ENCODE measurements at regions not wholly inside any gene's neighbourhood (a gene's known extent, or its start where the extent isn't known, plus 50 kb on each side); places are given as distances from the start of the nearest gene placed in this dataset.
"Not testable (repeated sequence)": the region's sequence is repeated elsewhere in the genome, so short reads cannot be mapped to it uniquely, and the experiment has no call there.

DNA sequence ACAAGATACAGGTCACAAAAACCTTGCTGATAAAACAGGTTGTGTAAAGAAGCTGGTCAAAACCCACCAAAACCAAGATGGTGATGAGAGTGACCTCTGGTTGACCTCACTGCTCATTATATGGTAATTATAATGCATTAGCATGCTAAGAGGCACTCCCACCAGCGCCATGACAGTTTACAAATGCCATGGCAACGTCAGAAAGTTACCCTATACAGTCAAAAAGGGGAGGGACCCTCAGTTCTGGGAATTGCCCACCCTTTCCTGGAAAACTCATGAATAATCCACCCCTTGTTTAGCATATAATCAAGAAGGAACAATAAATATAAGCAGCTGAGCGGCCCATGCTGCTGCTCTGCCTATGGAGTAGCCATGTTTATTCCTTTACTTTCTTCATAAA is 434.1 kb downstream of the ZNF536 start:
- Histone ChIP-seq H3K9ac (ENCODE audit: low read depth in 1 of 2, low read length in 2 of 2) (no peak overlapping the region), H3K4me3 (ENCODE audit: low read depth in 1 of 2, low read length in 2 of 2) (no peak overlapping the region), H3K36me3 (ENCODE audit: control insufficient read depth in 1 of 2, insufficient read depth in 2 of 2, low read length in 2 of 2) (no peaks in the 10 kb centered on the region), H3K27ac (ENCODE audit: low read depth, low read length) (no peak overlapping the region), H3K27me3 (ENCODE audit: control insufficient read depth in 1 of 2, insufficient read depth in 2 of 2, low read length in 2 of 2) (no peaks in the 10 kb centered on the region), H3K4me1 (ENCODE audit: control insufficient read depth in 1 of 2, insufficient read depth in 2 of 2, low read length in 2 of 2) (no peaks in the 10 kb centered on the region), H3K9me3 (ENCODE audit: control insufficient read depth in 1 of 2, low read length in 2 of 2) (no peaks in the 10 kb centered on the region)

DNA sequence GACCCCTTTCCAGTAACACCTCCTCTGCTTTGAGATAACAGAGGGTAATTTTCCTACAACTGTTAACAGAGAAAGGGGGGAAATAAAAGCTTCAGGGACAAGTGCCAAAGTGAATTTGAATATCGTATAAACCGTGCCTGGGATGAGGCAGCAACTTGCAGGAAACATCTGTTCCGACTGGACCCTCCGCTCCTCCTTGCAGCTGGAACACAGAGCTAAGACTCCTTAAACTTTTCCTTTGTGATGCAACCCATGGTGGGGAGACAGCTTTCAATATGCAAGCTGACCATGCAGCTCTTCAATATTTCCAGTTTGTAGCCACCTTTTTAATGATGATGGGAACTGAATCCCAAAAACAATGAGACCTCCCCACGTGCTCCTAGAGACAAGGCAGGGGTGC is 432.6 kb downstream of the ZNF536 start:
- Histone ChIP-seq H3K27me3 (ENCODE audit: control insufficient read depth in 1 of 2, insufficient read depth in 2 of 2, low read length in 2 of 2) (peaks cover 0 to 3% of the 10 kb centered on the region in 2 donors), H3K4me3 (ENCODE audit: low read depth in 1 of 2, low read length in 2 of 2) (no peak overlapping the region), H3K36me3 (ENCODE audit: control insufficient read depth in 1 of 2, insufficient read depth in 2 of 2, low read length in 2 of 2) (no peaks in the 10 kb centered on the region), H3K9me3 (ENCODE audit: control insufficient read depth in 1 of 2, low read length in 2 of 2) (no peaks in the 10 kb centered on the region), H3K27ac (ENCODE audit: low read depth, low read length) (no peak overlapping the region), H3K9ac (ENCODE audit: low read depth in 1 of 2, low read length in 2 of 2) (no peak overlapping the region), H3K4me1 (ENCODE audit: control insufficient read depth in 1 of 2, insufficient read depth in 2 of 2, low read length in 2 of 2) (no peaks in the 10 kb centered on the region)

DNA sequence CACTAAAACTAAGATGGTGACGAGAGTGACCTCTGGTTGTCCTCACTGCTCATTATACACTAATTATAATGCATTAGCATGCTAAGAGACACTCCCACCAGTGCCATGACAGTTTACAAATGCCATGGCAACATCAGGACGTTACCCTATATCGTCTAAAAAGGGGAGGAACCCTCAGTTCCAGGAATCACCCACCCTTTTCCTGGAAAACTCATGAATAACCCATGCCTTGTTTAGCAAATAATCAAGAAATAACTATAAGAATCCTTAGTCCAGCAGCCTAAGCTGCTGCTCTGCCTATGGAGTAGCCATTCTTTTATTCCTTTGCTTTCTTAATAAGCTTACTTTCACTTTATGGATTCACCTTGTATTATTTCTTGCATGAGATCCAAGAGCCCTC is 432.1 kb downstream of the ZNF536 start:
- not testable (repeated sequence) for H3K9me3 ChIP-seq (ENCODE audit: control insufficient read depth in 1 of 2, low read length in 2 of 2); H3K4me3 ChIP-seq (ENCODE audit: low read depth in 1 of 2, low read length in 2 of 2); H3K9ac ChIP-seq (ENCODE audit: low read depth in 1 of 2, low read length in 2 of 2); H3K4me1 ChIP-seq (ENCODE audit: control insufficient read depth in 1 of 2, insufficient read depth in 2 of 2, low read length in 2 of 2); H3K27me3 ChIP-seq (ENCODE audit: control insufficient read depth in 1 of 2, insufficient read depth in 2 of 2, low read length in 2 of 2); H3K27ac ChIP-seq (ENCODE audit: low read depth, low read length); H3K36me3 ChIP-seq (ENCODE audit: control insufficient read depth in 1 of 2, insufficient read depth in 2 of 2, low read length in 2 of 2)

DNA sequence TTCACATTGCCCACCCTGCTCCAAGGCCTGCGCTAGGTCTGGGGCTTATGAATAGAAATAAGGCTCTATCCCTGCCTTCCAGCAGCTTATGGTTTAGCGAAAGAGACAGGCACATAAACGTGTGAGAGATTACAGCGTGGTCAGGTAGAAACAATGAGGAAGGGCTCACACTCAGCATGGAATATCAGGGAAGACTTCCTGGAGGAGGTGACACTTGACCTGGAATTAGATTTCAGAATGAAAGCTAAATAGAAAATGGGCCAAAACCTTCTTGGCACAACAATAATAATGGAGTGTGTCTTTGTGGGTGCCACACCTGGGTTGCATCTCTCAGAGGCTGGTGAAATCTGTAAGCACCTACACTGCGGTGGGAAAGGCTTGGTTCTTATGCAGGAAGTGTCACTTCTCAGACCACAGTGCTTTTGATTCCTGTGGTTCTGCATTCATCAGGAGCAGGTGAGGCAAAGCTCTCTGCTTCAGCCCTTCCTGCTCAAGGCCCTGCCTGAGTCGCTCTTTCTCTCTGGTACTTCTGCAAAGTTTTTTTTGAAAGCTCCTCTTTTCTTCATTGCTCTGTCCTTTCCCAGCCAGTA is 430.3 kb downstream of the ZNF536 start:
- no peaks in the 10 kb centered on the region for H3K4me1 ChIP-seq (ENCODE audit: control insufficient read depth in 1 of 2, insufficient read depth in 2 of 2, low read length in 2 of 2)
- no peaks in the 10 kb centered on the region for H3K9me3 ChIP-seq (ENCODE audit: control insufficient read depth in 1 of 2, low read length in 2 of 2)
- no peak overlapping the region for H3K27ac ChIP-seq (ENCODE audit: low read depth, low read length)
- peaks cover 0 to 6% of the 10 kb centered on the region in 2 donors for H3K27me3 ChIP-seq (ENCODE audit: control insufficient read depth in 1 of 2, insufficient read depth in 2 of 2, low read length in 2 of 2)
- no peak overlapping the region for H3K9ac ChIP-seq (ENCODE audit: low read depth in 1 of 2, low read length in 2 of 2)
- H3K36me3 ChIP-seq (ENCODE audit: control insufficient read depth in 1 of 2, insufficient read depth in 2 of 2, low read length in 2 of 2) = no peaks in the 10 kb centered on the region
- no peak overlapping the region for H3K4me3 ChIP-seq (ENCODE audit: low read depth in 1 of 2, low read length in 2 of 2)

DNA sequence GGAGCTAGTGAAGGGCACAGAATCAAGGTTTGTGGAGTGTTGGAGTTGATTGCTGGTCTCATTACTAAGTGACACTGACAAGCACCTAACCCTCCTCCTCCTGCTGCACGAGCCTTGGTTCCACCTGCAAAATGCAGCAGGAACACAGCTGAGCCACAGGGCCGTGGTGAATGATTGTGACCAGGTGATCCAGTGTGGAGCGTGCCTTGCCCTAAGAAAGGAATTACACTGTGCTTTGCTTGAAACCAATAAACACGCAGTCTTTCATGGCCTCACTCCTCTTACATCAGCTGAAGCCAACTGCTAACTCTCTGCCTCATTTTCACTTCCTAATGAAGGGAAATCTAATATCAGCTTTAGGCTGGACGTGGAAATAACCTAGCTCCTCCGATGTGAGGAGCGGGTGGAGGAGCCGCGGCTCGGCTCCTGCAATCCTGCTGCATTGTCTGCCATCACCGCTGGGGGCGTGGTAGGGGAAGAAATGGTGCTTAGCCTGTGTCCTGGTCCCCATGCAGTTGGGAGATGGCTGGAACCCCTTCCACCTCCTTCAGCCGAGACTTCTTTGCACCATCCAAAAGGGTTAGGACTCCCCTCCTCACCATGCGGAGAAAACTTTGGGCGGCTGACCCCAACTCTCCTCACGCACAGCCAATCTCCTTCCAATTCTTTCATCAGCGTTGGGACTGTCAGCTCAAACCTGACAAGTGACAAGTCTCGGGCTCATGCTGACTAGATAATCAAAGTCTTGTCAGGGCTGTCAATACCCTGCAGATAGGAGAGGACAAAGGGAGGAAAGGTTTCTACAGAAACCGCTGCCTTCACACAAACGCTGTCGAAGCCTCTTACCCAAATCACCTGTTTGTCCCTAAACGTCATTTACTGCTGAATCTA is 427.9 kb downstream of the ZNF536 start:
- H3K36me3 ChIP-seq (ENCODE audit: control insufficient read depth in 1 of 2, insufficient read depth in 2 of 2, low read length in 2 of 2) = no peaks in the 10 kb centered on the region
- peaks cover 0 to 6% of the 10 kb centered on the region in 2 donors for H3K27me3 ChIP-seq (ENCODE audit: control insufficient read depth in 1 of 2, insufficient read depth in 2 of 2, low read length in 2 of 2)
- H3K9ac ChIP-seq (ENCODE audit: low read depth in 1 of 2, low read length in 2 of 2) = no peak overlapping the region

DNA sequence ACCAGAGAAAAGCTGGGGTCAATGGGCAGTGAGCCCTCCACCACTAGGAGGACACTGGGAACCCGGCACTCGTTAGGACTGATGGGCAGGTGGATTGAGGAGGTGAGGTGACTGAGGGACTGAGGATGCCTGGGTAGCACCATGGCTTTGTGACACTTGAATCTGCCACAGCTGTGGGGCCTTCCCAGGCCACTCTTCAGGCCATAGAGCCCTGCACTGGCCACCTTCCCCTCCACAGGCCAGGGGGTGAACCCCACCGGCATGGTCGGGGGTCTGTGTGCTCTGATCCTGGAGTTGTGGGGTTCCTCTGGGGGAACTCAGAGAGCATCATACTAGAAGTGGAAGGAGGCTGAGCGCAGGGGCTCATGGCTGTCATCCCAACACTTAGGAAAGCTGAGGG is 423.5 kb downstream of the ZNF536 start:
- H3K9me3 ChIP-seq (ENCODE audit: control insufficient read depth in 1 of 2, low read length in 2 of 2) = no peaks in the 10 kb centered on the region
- H3K27ac ChIP-seq (ENCODE audit: low read depth, low read length) = no peak overlapping the region
- H3K36me3 ChIP-seq (ENCODE audit: control insufficient read depth in 1 of 2, insufficient read depth in 2 of 2, low read length in 2 of 2) = no peaks in the 10 kb centered on the region
- H3K27me3 ChIP-seq (ENCODE audit: control insufficient read depth in 1 of 2, insufficient read depth in 2 of 2, low read length in 2 of 2) = peaks cover 2 to 6% of the 10 kb centered on the region in 2 donors
- no peak overlapping the region for H3K9ac ChIP-seq (ENCODE audit: low read depth in 1 of 2, low read length in 2 of 2)
- no peak overlapping the region for H3K4me3 ChIP-seq (ENCODE audit: low read depth in 1 of 2, low read length in 2 of 2)
- no peaks in the 10 kb centered on the region for H3K4me1 ChIP-seq (ENCODE audit: control insufficient read depth in 1 of 2, insufficient read depth in 2 of 2, low read length in 2 of 2)

More for the DNA sequence above, 427.9 kb downstream of the ZNF536 start:
- Histone ChIP-seq H3K27ac (ENCODE audit: low read depth, low read length) (no peak overlapping the region), H3K9me3 (ENCODE audit: control insufficient read depth in 1 of 2, low read length in 2 of 2) (no peaks in the 10 kb centered on the region), H3K4me3 (ENCODE audit: low read depth in 1 of 2, low read length in 2 of 2) (no peak overlapping the region), H3K4me1 (ENCODE audit: control insufficient read depth in 1 of 2, insufficient read depth in 2 of 2, low read length in 2 of 2) (no peaks in the 10 kb centered on the region)

DNA sequence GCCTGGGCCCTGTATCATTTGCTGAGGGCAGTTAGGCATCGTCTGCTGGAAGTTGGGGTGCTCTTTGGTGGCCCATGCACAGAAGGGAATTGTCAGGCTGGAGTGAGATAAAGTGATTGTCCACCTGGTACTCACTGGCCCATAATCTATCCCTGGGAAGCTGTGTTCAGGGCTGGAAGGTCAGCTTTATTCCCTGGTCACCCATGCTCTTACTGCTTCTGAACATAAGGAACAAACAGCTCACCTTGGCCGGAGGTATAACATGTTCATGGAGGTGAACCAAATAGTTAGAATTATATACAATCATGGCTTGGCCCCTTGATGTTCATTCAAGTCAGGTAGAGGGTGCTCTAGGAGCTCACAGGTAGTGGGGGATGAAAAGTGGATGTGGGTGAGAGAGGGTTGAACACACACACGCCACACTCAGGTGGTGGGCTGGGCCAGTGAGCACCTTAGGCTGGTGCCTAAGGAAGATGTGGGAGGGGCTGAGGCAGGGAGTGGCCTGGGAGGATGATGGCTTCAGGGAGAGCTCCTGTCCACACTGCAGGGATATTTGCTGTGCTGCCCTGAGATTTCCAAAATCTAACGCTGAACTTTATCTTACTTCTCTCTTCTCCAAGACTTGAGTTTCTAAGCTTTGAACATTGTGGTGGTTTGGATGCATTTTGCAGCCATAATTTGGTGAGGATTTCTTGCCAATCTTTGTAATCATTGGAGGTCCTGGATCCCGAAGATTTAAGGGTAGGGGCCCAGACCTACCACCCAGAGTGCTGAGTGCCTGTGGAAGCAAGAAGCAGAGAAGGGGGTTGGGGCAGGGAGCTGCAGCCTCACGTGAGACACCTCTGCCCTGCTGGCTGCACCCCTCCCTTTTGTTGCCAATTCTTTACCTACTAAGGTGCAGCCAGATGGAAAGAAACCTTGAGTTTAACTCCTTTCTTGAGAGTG is 420.6 kb downstream of the ZNF536 start:
- Histone ChIP-seq H3K4me3 (ENCODE audit: low read depth in 1 of 2, low read length in 2 of 2) (no peak overlapping the region), H3K27me3 (ENCODE audit: control insufficient read depth in 1 of 2, insufficient read depth in 2 of 2, low read length in 2 of 2) (peaks cover 0 to 2% of the 10 kb centered on the region in 2 donors), H3K36me3 (ENCODE audit: control insufficient read depth in 1 of 2, insufficient read depth in 2 of 2, low read length in 2 of 2) (no peaks in the 10 kb centered on the region), H3K9me3 (ENCODE audit: control insufficient read depth in 1 of 2, low read length in 2 of 2) (no peaks in the 10 kb centered on the region), H3K4me1 (ENCODE audit: control insufficient read depth in 1 of 2, insufficient read depth in 2 of 2, low read length in 2 of 2) (no peaks in the 10 kb centered on the region), H3K9ac (ENCODE audit: low read depth in 1 of 2, low read length in 2 of 2) (no peak overlapping the region), H3K27ac (ENCODE audit: low read depth, low read length) (no peak overlapping the region)

DNA sequence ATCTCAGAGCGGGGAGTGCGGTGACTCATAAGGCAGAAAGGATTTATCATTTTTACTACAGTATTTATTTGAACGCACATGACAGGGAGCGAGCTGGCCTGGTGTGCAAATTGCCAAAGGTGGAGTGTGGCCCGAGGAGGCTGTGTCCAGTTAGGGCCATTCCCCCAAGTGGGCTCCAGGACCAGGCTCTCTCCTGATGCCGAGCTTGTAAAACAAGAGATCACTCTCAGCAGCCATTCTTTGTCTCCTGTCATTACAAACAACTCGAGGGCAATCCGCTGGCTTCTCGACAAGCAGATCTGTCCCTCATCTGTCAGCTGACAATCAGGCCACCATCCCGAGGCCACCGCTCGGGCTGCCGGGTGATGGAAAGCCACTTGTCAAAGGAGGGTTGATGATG is 418.9 kb downstream of the ZNF536 start:
- H3K36me3 ChIP-seq (ENCODE audit: control insufficient read depth in 1 of 2, insufficient read depth in 2 of 2, low read length in 2 of 2) = no peaks in the 10 kb centered on the region
- no peak overlapping the region for H3K27ac ChIP-seq (ENCODE audit: low read depth, low read length)
- H3K4me1 ChIP-seq (ENCODE audit: control insufficient read depth in 1 of 2, insufficient read depth in 2 of 2, low read length in 2 of 2) = no peaks in the 10 kb centered on the region
- H3K4me3 ChIP-seq (ENCODE audit: low read depth in 1 of 2, low read length in 2 of 2) = no peak overlapping the region
- H3K9ac ChIP-seq (ENCODE audit: low read depth in 1 of 2, low read length in 2 of 2) = no peak overlapping the region
- no peaks in the 10 kb centered on the region for H3K9me3 ChIP-seq (ENCODE audit: control insufficient read depth in 1 of 2, low read length in 2 of 2)
- peaks cover 0 to 2% of the 10 kb centered on the region in 2 donors for H3K27me3 ChIP-seq (ENCODE audit: control insufficient read depth in 1 of 2, insufficient read depth in 2 of 2, low read length in 2 of 2)

DNA sequence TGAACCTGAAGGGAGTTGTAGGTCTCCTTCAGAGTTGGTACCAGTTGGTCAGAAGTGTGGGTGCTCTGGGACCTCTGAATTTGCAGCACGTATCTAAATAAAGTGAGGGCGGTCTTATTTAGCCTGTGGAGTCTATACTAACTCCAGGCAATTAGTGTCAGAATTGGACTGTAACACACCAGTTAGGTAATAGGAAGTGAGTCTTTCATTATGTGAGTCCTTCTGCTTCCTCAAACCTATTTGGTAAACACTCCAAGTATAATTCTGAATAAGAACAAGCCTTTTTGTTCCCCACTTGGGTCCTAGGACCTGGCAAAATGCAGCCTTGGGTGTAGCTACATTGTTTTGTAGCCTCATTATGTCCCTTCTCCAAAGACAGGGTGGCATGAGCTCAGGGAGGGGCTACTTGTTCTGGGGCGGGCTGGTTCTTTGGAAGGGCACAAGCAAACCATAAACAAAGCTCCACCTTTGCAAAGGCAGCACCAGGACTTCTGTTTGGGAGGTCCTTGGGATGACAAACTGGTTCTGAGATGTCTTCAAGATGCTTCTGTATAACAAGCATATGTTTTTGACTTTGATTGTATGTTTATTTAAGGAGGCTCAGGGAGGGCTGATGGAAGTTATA is 418.0 kb downstream of the ZNF536 start:
- H3K27ac ChIP-seq (ENCODE audit: low read depth, low read length) = no peak overlapping the region

More for the DNA sequence above, 418.0 kb downstream of the ZNF536 start:
- Histone ChIP-seq H3K27me3 (ENCODE audit: control insufficient read depth in 1 of 2, insufficient read depth in 2 of 2, low read length in 2 of 2) (peaks cover 0 to 2% of the 10 kb centered on the region in 2 donors), H3K9ac (ENCODE audit: low read depth in 1 of 2, low read length in 2 of 2) (no peak overlapping the region), H3K9me3 (ENCODE audit: control insufficient read depth in 1 of 2, low read length in 2 of 2) (no peaks in the 10 kb centered on the region), H3K4me1 (ENCODE audit: control insufficient read depth in 1 of 2, insufficient read depth in 2 of 2, low read length in 2 of 2) (no peaks in the 10 kb centered on the region), H3K4me3 (ENCODE audit: low read depth in 1 of 2, low read length in 2 of 2) (no peak overlapping the region), H3K36me3 (ENCODE audit: control insufficient read depth in 1 of 2, insufficient read depth in 2 of 2, low read length in 2 of 2) (no peaks in the 10 kb centered on the region)
